Astrocyte (in vitro differentiated cells and primary cell): ENCODE measurements at regions not wholly inside any gene's neighbourhood (a gene's known extent, or its start where the extent isn't known, plus 50 kb on each side); places are given as distances from the start of the nearest gene placed in this dataset.

Experiments used
- DNase-seq: peaks from one replicate; pipeline ENCODE4 v3.0.0-alpha.2; 2010; ENCODE audit warnings: low read depth
- FAIRE-seq: peaks from 2 replicates; lab custom pipeline; 2011; peaks lifted over from hg19 to GRCh38; lab: Jason Lieb, UNC
- H2AFZ ChIP-seq: 2 replicates; pipeline ENCODE4 v1.6.0; 2012; ENCODE audit warnings: low read depth, low read length, inconsistent platforms
- H3K27ac ChIP-seq: 2 replicates; pipeline ENCODE4 v1.5.1; 2011; ENCODE audit warnings: low read depth, low read length, inconsistent platforms
- H3K27me3 ChIP-seq: 2 replicates; pipeline ENCODE4 v1.6.0; 2011; ENCODE audit warnings: low read length, inconsistent platforms; ENCODE audit not compliant: insufficient read depth
- H3K36me3 ChIP-seq: 2 replicates; pipeline ENCODE4 v1.5.1; 2011; ENCODE audit warnings: low read length, inconsistent platforms; ENCODE audit not compliant: insufficient read depth
- H3K4me1 ChIP-seq: 2 replicates; pipeline ENCODE4 v1.5.1; 2011; ENCODE audit warnings: low read length, inconsistent platforms; ENCODE audit not compliant: insufficient read depth
- H3K4me2 ChIP-seq: 2 replicates; pipeline ENCODE4 v1.6.0; 2012; ENCODE audit warnings: low read length, inconsistent platforms
- H3K4me3 ChIP-seq: 2 replicates; pipeline ENCODE4 v1.5.1; 2011; ENCODE audit warnings: low read depth, mild to moderate bottlenecking, low read length, inconsistent platforms; ENCODE audit not compliant: insufficient read depth
- H3K79me2 ChIP-seq: 2 replicates; pipeline ENCODE4 v1.6.0; 2012; ENCODE audit warnings: mild to moderate bottlenecking, low read length, inconsistent platforms; ENCODE audit not compliant: insufficient read depth
- H3K9ac ChIP-seq: 2 replicates; pipeline ENCODE4 v1.6.0; 2012; ENCODE audit warnings: mild to moderate bottlenecking, low read length, inconsistent platforms
- H3K9me3 ChIP-seq: 2 replicates; pipeline ENCODE4 v1.5.1; 2012; ENCODE audit warnings: low read depth, mild to moderate bottlenecking, low read length, inconsistent platforms; ENCODE audit not compliant: insufficient read depth
- H4K20me1 ChIP-seq: 2 replicates; pipeline ENCODE4 v1.6.0; 2012; ENCODE audit warnings: low read length, inconsistent platforms; ENCODE audit not compliant: insufficient read depth
- H3K27ac Mint-ChIP-seq: one replicate; pipeline ENCODE4 v1.8.0; 2021; ENCODE audit warnings: mild to moderate bottlenecking, mixed read lengths; ENCODE audit not compliant: unreplicated experiment
- H3K27me3 Mint-ChIP-seq: one replicate; pipeline ENCODE4 v1.8.0; 2021; ENCODE audit warnings: low read depth, mixed read lengths; ENCODE audit not compliant: unreplicated experiment
- H3K36me3 Mint-ChIP-seq: one replicate; pipeline ENCODE4 v1.8.0; 2021; ENCODE audit warnings: low read depth, mixed read lengths; ENCODE audit not compliant: unreplicated experiment
- H3K4me1 Mint-ChIP-seq: one replicate; pipeline ENCODE4 v1.8.0; 2021; ENCODE audit warnings: low read depth, mixed read lengths; ENCODE audit not compliant: unreplicated experiment
- H3K4me3 Mint-ChIP-seq: one replicate; pipeline ENCODE4 v1.8.0; 2021; ENCODE audit warnings: mild to moderate bottlenecking, moderate library complexity, mixed read lengths; ENCODE audit not compliant: unreplicated experiment
- H3K9me3 Mint-ChIP-seq: one replicate; pipeline ENCODE4 v1.8.0; 2021; ENCODE audit warnings: mild to moderate bottlenecking, mixed read lengths; ENCODE audit not compliant: unreplicated experiment
- CTCF ChIP-seq: IDR thresholded peaks from 2 replicates; pipeline ENCODE4 v1.5.1; 2011; ENCODE audit warnings: low read depth, mild to moderate bottlenecking, inconsistent platforms, low read length, moderate library complexity; ENCODE audit not compliant: insufficient read depth
- EZH2 ChIP-seq: IDR thresholded peaks from 2 replicates; pipeline ENCODE4 v1.6.1; 2012; ENCODE audit warnings: mild to moderate bottlenecking, low read length, inconsistent platforms; ENCODE audit not compliant: insufficient read depth

GRCh38 chr7:98729121-98729520 is 112.0 kb downstream of the NPTX2 start:
- Histone ChIP-seq H3K4me3 (no peak overlapping the region), H3K79me2 (no peaks in the 10 kb centered on the region), H3K4me2 (no peak overlapping the region), H2AFZ (no peak overlapping the region), H3K36me3 (no peaks in the 10 kb centered on the region), H3K4me1 (no peaks in the 10 kb centered on the region), H3K9ac (no peak overlapping the region), H3K27me3 (no peaks in the 10 kb centered on the region), H3K9me3 (no peaks in the 10 kb centered on the region), H4K20me1 (no peaks in the 10 kb centered on the region), H3K27ac (no peak overlapping the region)
- no peak for FAIRE-seq
- peaks cover 25% of the 10 kb centered on the region for H3K27me3 Mint-ChIP-seq
- TF ChIP-seq CTCF (no peak), EZH2 (no peak)
- no peak for DNase-seq
- H3K4me1 Mint-ChIP-seq, result peaks cover 4% of the 10 kb centered on the region
- H3K36me3 Mint-ChIP-seq, result no peaks in the 10 kb centered on the region
- H3K9me3 Mint-ChIP-seq, result peaks cover 4% of the 10 kb centered on the region
- H3K4me3 Mint-ChIP-seq, result no peak overlapping the region
- H3K27ac Mint-ChIP-seq, result peak overlapping the region; percentile 58

- Histone ChIP-seq H3K4me2 (no peak overlapping the region), H3K4me3 (no peak overlapping the region), H3K79me2 (no peaks in the 10 kb centered on the region), H3K27ac (no peak overlapping the region), H3K9me3 (no peaks in the 10 kb centered on the region), H4K20me1 (no peaks in the 10 kb centered on the region), H3K9ac (no peak overlapping the region), H3K27me3 (no peaks in the 10 kb centered on the region), H3K4me1 (no peaks in the 10 kb centered on the region), H2AFZ (no peak overlapping the region), H3K36me3 (no peaks in the 10 kb centered on the region)
- H3K9me3 Mint-ChIP-seq, result peaks cover 4% of the 10 kb centered on the region
- FAIRE-seq, result no peak
- no peaks in the 10 kb centered on the region for H3K36me3 Mint-ChIP-seq
- TF ChIP-seq EZH2 (no peak), CTCF (no peak)
- peaks cover 25% of the 10 kb centered on the region for H3K27me3 Mint-ChIP-seq
- H3K4me3 Mint-ChIP-seq, result no peak overlapping the region
- H3K4me1 Mint-ChIP-seq, result peaks cover 4% of the 10 kb centered on the region
- DNase-seq, result no peak
- peak overlapping the region; percentile 20 for H3K27ac Mint-ChIP-seq
Measured at GRCh38 chr7:98730326-98730725, 113.2 kb downstream of the NPTX2 start.

GRCh38 chr7:98731651-98732050 is 114.6 kb downstream of the NPTX2 start:
- no peaks in the 10 kb centered on the region for H3K79me2 ChIP-seq
- H3K36me3 Mint-ChIP-seq, result no peaks in the 10 kb centered on the region
- no peak overlapping the region for H3K9ac ChIP-seq
- H3K27ac ChIP-seq, result no peak overlapping the region
- H3K4me2 ChIP-seq, result no peak overlapping the region
- peaks cover 4% of the 10 kb centered on the region for H3K9me3 Mint-ChIP-seq
- H3K4me3 ChIP-seq, result no peak overlapping the region
- H3K4me3 Mint-ChIP-seq, result no peak overlapping the region
- no peak for FAIRE-seq
- DNase-seq, result no peak
- no peaks in the 10 kb centered on the region for H3K27me3 ChIP-seq
- H3K9me3 ChIP-seq, result no peaks in the 10 kb centered on the region
- TF ChIP-seq CTCF, result no peak
- TF ChIP-seq EZH2, result no peak
- no peak overlapping the region for H3K27ac Mint-ChIP-seq
- peaks cover 4% of the 10 kb centered on the region for H3K4me1 Mint-ChIP-seq
- H4K20me1 ChIP-seq, result no peaks in the 10 kb centered on the region
- H3K27me3 Mint-ChIP-seq, result peaks cover 17% of the 10 kb centered on the region
- H3K36me3 ChIP-seq, result no peaks in the 10 kb centered on the region
- no peak overlapping the region for H2AFZ ChIP-seq
- H3K4me1 ChIP-seq, result no peaks in the 10 kb centered on the region
